Hepatocyte (in vitro differentiated cells): ENCODE measurements at regions not wholly inside any gene's neighbourhood (a gene's known extent, or its start where the extent isn't known, plus 50 kb on each side); places are given as distances from the start of the nearest gene placed in this dataset.

Source experiments
- DNase-seq: peaks from one replicate; pipeline ENCODE4 v3.0.0-alpha.2; 2016; ENCODE audit warnings: low spot score
- H2AFZ ChIP-seq: fragments of 200-600 bp; sonication (generic); 2 replicates; pipeline ENCODE4 v1.6.0; 2016; ENCODE audit warnings: antibody characterized with exemption, mild to moderate bottlenecking
- H3K27ac ChIP-seq: fragments of 200-600 bp; sonication (generic); 2 replicates; pipeline ENCODE4 v1.5.1; 2016; ENCODE audit warnings: mild to moderate bottlenecking
- H3K27me3 ChIP-seq: fragments of 200-600 bp; sonication (generic); 2 replicates; pipeline ENCODE4 v1.6.1; 2016
- H3K36me3 ChIP-seq: fragments of 200-600 bp; sonication (generic); replicated peaks from 2 replicates; pipeline ENCODE4 v1.5.1; 2016; ENCODE audit warnings: low read depth; ENCODE audit not compliant: insufficient read depth
- H3K4me1 ChIP-seq: fragments of 200-600 bp; sonication (generic); 2 replicates; pipeline ENCODE4 v1.5.1; 2016; ENCODE audit warnings: mild to moderate bottlenecking, moderate library complexity; ENCODE audit not compliant: insufficient read depth
- H3K4me2 ChIP-seq: fragments of 200-600 bp; sonication (generic); 2 replicates; pipeline ENCODE4 v1.6.0; 2016
- H3K4me3 ChIP-seq: fragments of 200-600 bp; sonication (generic); 2 replicates; pipeline ENCODE4 v1.5.1; 2016; ENCODE audit warnings: mild to moderate bottlenecking
- H3K79me2 ChIP-seq: fragments of 200-600 bp; sonication (generic); 2 replicates; pipeline ENCODE4 v1.6.0; 2017; ENCODE audit warnings: mild to moderate bottlenecking
- H3K9me2 ChIP-seq: fragments of 200-600 bp; sonication (generic); replicated peaks from 2 replicates; pipeline ENCODE4 v1.6.0; 2017; ENCODE audit warnings: mild to moderate bottlenecking; ENCODE audit not compliant: insufficient read depth
- H3K9me3 ChIP-seq: fragments of 200-600 bp; sonication (generic); 2 replicates; pipeline ENCODE4 v1.5.1; 2016; ENCODE audit warnings: low read depth, mild to moderate bottlenecking
- H4K20me1 ChIP-seq: fragments of 200-600 bp; sonication (generic); 2 replicates; pipeline ENCODE4 v1.6.0; 2016; ENCODE audit warnings: mild to moderate bottlenecking; ENCODE audit not compliant: insufficient read depth, poor library complexity, severe bottlenecking
- CTCF ChIP-seq: fragments of 200-600 bp; sonication (generic); IDR thresholded peaks from 2 replicates; pipeline ENCODE4 v1.5.1; 2016; ENCODE audit warnings: antibody characterized with exemption, mild to moderate bottlenecking; ENCODE audit not compliant: poor library complexity
- EZH2 ChIP-seq: fragments of 200-600 bp; sonication (generic); IDR thresholded peaks from 2 replicates; pipeline ENCODE4 v1.6.1; 2016; ENCODE audit warnings: antibody characterized with exemption, mild to moderate bottlenecking, borderline replicate concordance
- EZH2phosphoT487 ChIP-seq: fragments of 200-600 bp; sonication (generic); IDR thresholded peaks from one replicate; pipeline ENCODE4 v1.6.1; 2018; ENCODE audit warnings: antibody characterized with exemption, mild to moderate bottlenecking, low read depth, moderate library complexity; ENCODE audit not compliant: unreplicated experiment, severe bottlenecking
- WGBS: methylation state at CpG from one replicate; pipeline ENCODE4 v1.1.6; 2016; ENCODE audit warnings: low lambda C conversion rate; ENCODE audit errors: missing lambda C conversion rate; 5-methylcytosine and 5-hydroxymethylcytosine counted together

- Histone ChIP-seq H2AFZ (no peak overlapping the region), H3K79me2 (no peaks in the 10 kb centered on the region), H3K4me3 (no peak overlapping the region), H3K9me3 (no peaks in the 10 kb centered on the region), H4K20me1 (no peaks in the 10 kb centered on the region), H3K4me2 (no peak overlapping the region), H3K36me3 (no peaks in the 10 kb centered on the region), H3K4me1 (no peaks in the 10 kb centered on the region), H3K9me2 (no peaks in the 10 kb centered on the region), H3K27ac (no peak overlapping the region), H3K27me3 (no peaks in the 10 kb centered on the region)
- 100% methylated on average over 1 of the region's 2 CpGs for WGBS
- TF ChIP-seq EZH2 (no peak), EZH2phosphoT487 (no peak), CTCF (no peak)
- no peak for DNase-seq
Observed at GRCh38 chr3:34275811-34276210, 477.4 kb downstream of the PDCD6IP start.

- H3K4me1 ChIP-seq = no peaks in the 10 kb centered on the region
- no peak overlapping the region for H3K4me2 ChIP-seq
- H3K36me3 ChIP-seq = no peaks in the 10 kb centered on the region
- H3K9me2 ChIP-seq = no peaks in the 10 kb centered on the region
- no peaks in the 10 kb centered on the region for H3K9me3 ChIP-seq
- H3K27ac ChIP-seq = no peak overlapping the region
- no peak for DNase-seq
- no peaks in the 10 kb centered on the region for H3K27me3 ChIP-seq
- no peak for TF ChIP-seq EZH2phosphoT487
- no peak for TF ChIP-seq EZH2
- no peak for TF ChIP-seq CTCF
- H4K20me1 ChIP-seq = no peaks in the 10 kb centered on the region
- H2AFZ ChIP-seq = no peak overlapping the region
- no peak overlapping the region for H3K4me3 ChIP-seq
- H3K79me2 ChIP-seq = no peaks in the 10 kb centered on the region
Observed at GRCh38 chr3:34276342-34276741, 477.9 kb downstream of the PDCD6IP start.

- H3K4me3 ChIP-seq = no peak overlapping the region
Observed at GRCh38 chr3:34277110-34277509, 478.7 kb downstream of the PDCD6IP start.

More at GRCh38 chr3:34277110-34277509, 478.7 kb downstream of the PDCD6IP start:
- H2AFZ ChIP-seq = no peak overlapping the region
- DNase-seq = no peak
- no peaks in the 10 kb centered on the region for H3K36me3 ChIP-seq
- no peaks in the 10 kb centered on the region for H4K20me1 ChIP-seq
- no peaks in the 10 kb centered on the region for H3K9me2 ChIP-seq
- H3K27me3 ChIP-seq = no peaks in the 10 kb centered on the region
- TF ChIP-seq EZH2phosphoT487 (no peak), EZH2 (no peak), CTCF (no peak)
- no peaks in the 10 kb centered on the region for H3K9me3 ChIP-seq
- no peak overlapping the region for H3K4me2 ChIP-seq
- H3K79me2 ChIP-seq = no peaks in the 10 kb centered on the region
- no peaks in the 10 kb centered on the region for H3K4me1 ChIP-seq
- WGBS = 75% methylated on average over 2 of the region's 2 CpGs
- no peak overlapping the region for H3K27ac ChIP-seq
